ENCODE measurements at regions not wholly inside any gene's neighbourhood (a gene's known extent, or its start where the extent isn't known, plus 50 kb on each side); places are given as distances from the start of the nearest gene placed in this dataset.

- DNase-seq: no peak
Measured at GRCh38 chr3:86711634-86712033, 279.3 kb downstream of the VGLL3 start.

GRCh38 chr3:86708893-86709292, 282.1 kb downstream of the VGLL3 start:
- DNase-seq: no peak

GRCh38 chr3:86702381-86702958, 288.5 kb downstream of the VGLL3 start:
- no peak for DNase-seq

- DNase-seq: no peak
Measured at GRCh38 chr3:86695752-86696151, 295.2 kb downstream of the VGLL3 start.

- no peak for DNase-seq
Measured at GRCh38 chr3:86673991-86674390, 317.0 kb downstream of the VGLL3 start.

GRCh38 chr3:86661817-86662216, 329.1 kb downstream of the VGLL3 start:
- no peak for DNase-seq

- DNase-seq: no peak
Measured at GRCh38 chr3:86658876-86659275, 332.1 kb downstream of the VGLL3 start.

GRCh38 chr3:86654806-86655460, 336.0 kb downstream of the VGLL3 start:
- DNase-seq: no peak

GRCh38 chr3:86653661-86654205, 337.2 kb downstream of the VGLL3 start:
- DNase-seq: no peak

- DNase-seq: no peak
Measured at GRCh38 chr3:86648087-86648486, 342.9 kb downstream of the VGLL3 start.

GRCh38 chr3:86645756-86646155, 345.2 kb downstream of the VGLL3 start:
- DNase-seq: no peak

GRCh38 chr3:86634361-86634760, 356.6 kb downstream of the VGLL3 start:
- no peak for DNase-seq

- DNase-seq: no peak
Measured at GRCh38 chr3:86629511-86629910, 361.4 kb downstream of the VGLL3 start.

- DNase-seq: no peak
Measured at GRCh38 chr3:86624192-86624591, 366.8 kb downstream of the VGLL3 start.

GRCh38 chr3:86618706-86619105, 372.2 kb downstream of the VGLL3 start:
- DNase-seq: no peak

GRCh38 chr3:86605166-86605565, 385.8 kb downstream of the VGLL3 start:
- no peak for DNase-seq

GRCh38 chr3:86595696-86596095, 395.3 kb downstream of the VGLL3 start:
- no peak for DNase-seq

- no peak for DNase-seq
Measured at GRCh38 chr3:86594838-86595237, 396.1 kb downstream of the VGLL3 start.

GRCh38 chr3:86578071-86578470, 412.9 kb downstream of the VGLL3 start:
- DNase-seq: no peak

GRCh38 chr3:86563400-86563970, 427.5 kb downstream of the VGLL3 start:
- peak; percentile 12 for DNase-seq

GRCh38 chr3:86562090-86562489, 428.9 kb downstream of the VGLL3 start:
- no peak for DNase-seq

GRCh38 chr3:86561215-86561614, 429.7 kb downstream of the VGLL3 start:
- no peak for DNase-seq

GRCh38 chr3:86554383-86554782, 436.6 kb downstream of the VGLL3 start:
- no peak for DNase-seq

GRCh38 chr3:86547692-86548091, 443.3 kb downstream of the VGLL3 start:
- no peak for DNase-seq
